Pancreas (tissue), 10 donors: ENCODE measurements at regions not wholly inside any gene's neighbourhood (a gene's known extent, or its start where the extent isn't known, plus 50 kb on each side); places are given as distances from the start of the nearest gene placed in this dataset.

ENCODE experiments used
- ATAC-seq, 4 donors: fragments of 200-7000 bp; cut with Tn5 transposase; one replicate each; pipeline versions ENCODE4 v1.8.0 to v1.9.1; 2020; ENCODE audit warnings: mild to moderate bottlenecking in 4 of 4, moderate library complexity in 4 of 4
- DNase-seq, 6 donors: peaks; one replicate each; pipeline ENCODE4 v3.0.0-alpha.2; 2020
- FAIRE-seq: peaks from 2 replicates; lab custom pipeline; 2012; peaks lifted over from hg19 to GRCh38; lab: Jason Lieb, UNC
- H3K27ac ChIP-seq, 4 donors: fragments of 200-600 bp; sonication (generic); 1 replicate in 3 of 4; 2 replicates in 1 of 4; pipeline versions ENCODE4 v1.5.0 to v1.8.0; 2020
- H3K27me3 ChIP-seq, 4 donors: fragments of 200-600 bp; one replicate each; pipeline ENCODE4 v1.8.0; 2021
- H3K36me3 ChIP-seq, 3 donors: fragments of 200-600 bp; sonication (generic) in 1 of 3; one replicate each; pipeline versions ENCODE4 v1.5.0 to v1.8.0; 2020 to 2021
- H3K4me1 ChIP-seq, 3 donors: fragments of 200-600 bp; one replicate each; pipeline ENCODE4 v1.8.0; 2021
- H3K4me3 ChIP-seq, 4 donors: fragments of 200-600 bp; sonication (generic) in 2 of 4; one replicate each; pipeline versions ENCODE4 v1.5.0 to v1.8.0; 2020 to 2021
- H3K9me3 ChIP-seq, 4 donors: fragments of 200-600 bp; one replicate each; pipeline ENCODE4 v1.8.0; 2021
- CTCF ChIP-seq, 4 donors: fragments of 200-600 bp; sonication (generic) in 3 of 4; IDR thresholded peaks; one replicate each; pipeline versions ENCODE4 v1.5.0 to v1.8.0; 2021; ENCODE audit warnings: antibody characterized with exemption in 4 of 4
- WGBS, 2 donors: extraction: QIAGEN DNeasy Blood & Tissue Kit; methylation state at CpG; one replicate each; pipeline ENCODE4 v1.1.7; 2013; 5-methylcytosine and 5-hydroxymethylcytosine counted together
- intact Hi-C, 3 donors: fragments of 100-400 bp; cut with DNase I; formaldehyde crosslinking; loops; one replicate each; pipeline versions ENCODE4 v1.11.1 to v1.14.2; 2022
- donor health status: healthy with polysubstance abuse.
- donor health status: DM: no; HTN: no; CAD: no; lungs with moderate emphysema.
- donor health status: DM: no; HTN: no; CAD: no.
- donor health status: control.
- donor health status: control.
- donor health status: Bipolar disorder and iron deficiency.
- donor health status: DM: yes; HTN: yes; CAD: no.
- donor health status: DM: no; HTN: no; CAD: no.
- donor health status: DM: no; HTN: no; CAD: no.
- donor health status: DM: yes; HTN: yes; CAD: no.

DNA sequence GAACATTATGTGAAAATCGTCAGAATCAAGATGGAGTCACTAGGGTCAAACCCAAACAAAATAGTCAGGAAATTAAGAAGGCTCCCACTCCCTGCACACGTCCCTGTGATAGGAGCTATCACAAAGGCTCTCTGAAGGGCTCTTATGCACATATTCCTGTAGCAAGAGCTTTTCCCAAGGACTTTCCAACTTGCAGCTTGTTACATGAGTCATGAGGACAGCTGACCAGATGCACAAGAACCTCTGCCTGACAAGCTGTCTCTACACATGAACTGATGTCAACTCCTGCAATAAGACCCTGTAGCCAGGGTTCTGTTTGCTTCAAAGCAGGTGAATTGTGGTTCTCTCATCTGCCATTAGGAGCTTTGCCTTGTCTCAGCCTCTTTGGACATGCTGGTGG lies 122.4 kb downstream of the OLFM1 start:
- ATAC-seq (no peak), DNase-seq (no peak), FAIRE-seq (no peak)
- TF ChIP-seq CTCF (IDR thresholded peaks at IDR 0.05), result no peak
- Histone ChIP-seq H3K9me3 (no peaks in the 10 kb centered on the region), H3K27me3 (no peaks in the 10 kb centered on the region), H3K4me3 (no peak overlapping the region), H3K36me3 (no peaks in the 10 kb centered on the region), H3K27ac (no peak overlapping the region), H3K4me1 (no peaks in the 10 kb centered on the region)
- intact Hi-C loops, result no loop called here
- WGBS, 2 donors, result 50 to 63% methylated on average over 2 of the region's 2 CpGs

- no peaks in the 10 kb centered on the region for H3K27me3 ChIP-seq
- H3K36me3 ChIP-seq, result no peaks in the 10 kb centered on the region
- peak in 3 of 6 donors; percentile 7 to 41 (median 27) for DNase-seq
- ATAC-seq, result no peak
- no peak for FAIRE-seq
- H3K4me1 ChIP-seq, result peaks cover 5 to 9% (median 7%) of the 10 kb centered on the region in 3 donors
- H3K9me3 ChIP-seq, result no peaks in the 10 kb centered on the region
- no peak for TF ChIP-seq CTCF (IDR thresholded peaks at IDR 0.05)
- 80 to 89% methylated on average over 7 of the region's 7 CpGs for WGBS, 2 donors
- no peak overlapping the region for H3K4me3 ChIP-seq
- no peak overlapping the region for H3K27ac ChIP-seq
- intact Hi-C loops, result no loop called here
Measured at GRCh38 chr9:135210676-135211523, 123.4 kb downstream of the OLFM1 start.

- H3K27ac ChIP-seq, result no peak overlapping the region
- peaks cover 9 to 15% (median 13%) of the 10 kb centered on the region in 3 donors for H3K4me1 ChIP-seq
- no peaks in the 10 kb centered on the region for H3K27me3 ChIP-seq
- DNase-seq (peak in 2 of 6 donors; percentile 3 to 28), ATAC-seq (no peak), FAIRE-seq (no peak)
- no peak overlapping the region for H3K4me3 ChIP-seq
- no peaks in the 10 kb centered on the region for H3K36me3 ChIP-seq
- intact Hi-C loops, result no loop called here
- no peak for TF ChIP-seq CTCF (IDR thresholded peaks at IDR 0.05)
- no peaks in the 10 kb centered on the region for H3K9me3 ChIP-seq
- WGBS, 2 donors, result 92% methylated on average over 3 of the region's 3 CpGs
Measured at GRCh38 chr9:135211524-135211890, 124.0 kb downstream of the OLFM1 start.

DNA sequence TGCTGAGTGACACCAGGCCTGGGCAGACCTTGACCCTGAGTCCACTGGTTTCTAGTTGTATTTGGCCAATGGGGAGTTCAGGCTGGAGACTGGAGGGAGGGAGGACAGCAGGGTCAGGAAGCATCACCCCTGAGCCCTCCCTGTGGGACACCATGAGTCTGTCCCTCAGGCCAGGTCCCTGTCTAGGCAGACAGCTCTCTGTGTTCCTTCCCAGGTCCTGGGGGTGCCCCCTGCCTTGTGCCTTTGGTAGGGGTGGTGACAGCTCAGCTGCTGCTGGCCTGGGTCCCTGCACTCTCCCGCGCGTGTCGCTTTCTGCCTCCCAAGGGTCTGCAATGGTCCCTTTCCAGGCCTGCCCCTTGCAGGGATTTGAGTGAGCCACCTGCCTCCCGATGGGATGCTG lies 125.5 kb downstream of the OLFM1 start:
- no peaks in the 10 kb centered on the region for H3K36me3 ChIP-seq
- TF ChIP-seq CTCF (IDR thresholded peaks at IDR 0.05), result no peak
- no peak overlapping the region for H3K4me3 ChIP-seq
- H3K27ac ChIP-seq, result no peak overlapping the region
- FAIRE-seq (no peak), DNase-seq (peak in 4 of 6 donors; percentile 15 to 47 (median 30)), ATAC-seq (no peak)
- WGBS, 2 donors, result 93 to 96% methylated on average over 5 of the region's 5 CpGs
- no peaks in the 10 kb centered on the region for H3K9me3 ChIP-seq
- H3K4me1 ChIP-seq, result peaks cover 16 to 25% (median 20%) of the 10 kb centered on the region in 3 donors
- H3K27me3 ChIP-seq, result no peaks in the 10 kb centered on the region
- intact Hi-C loops, result no loop called here

DNA sequence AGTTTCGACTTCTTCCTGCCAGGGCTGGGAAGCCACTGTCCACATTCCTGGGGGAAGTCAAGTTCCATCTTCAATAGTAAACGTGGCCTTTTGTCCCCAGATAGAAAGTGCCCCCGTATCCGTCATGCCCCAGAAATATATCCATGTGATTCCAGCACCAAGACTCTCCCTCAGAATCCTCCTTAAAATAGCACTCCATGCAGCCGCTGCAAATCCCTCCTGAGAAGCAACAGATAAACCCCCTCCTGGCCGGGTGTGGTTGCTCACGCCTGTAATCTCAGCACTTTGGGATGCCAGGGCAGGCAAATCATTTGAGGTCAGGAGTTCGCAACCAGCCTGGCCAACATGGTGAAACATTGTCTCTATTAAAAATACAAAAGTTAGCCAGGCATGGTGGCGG lies 126.1 kb downstream of the OLFM1 start:
- 90 to 92% methylated on average over 9 of the region's 9 CpGs for WGBS, 2 donors
- FAIRE-seq (no peak), DNase-seq (peak in 2 of 6 donors; percentile 5 to 8), ATAC-seq (no peak)
- Histone ChIP-seq H3K4me1 (peaks cover 16 to 26% (median 20%) of the 10 kb centered on the region in 3 donors), H3K27ac (no peak overlapping the region), H3K9me3 (no peaks in the 10 kb centered on the region), H3K4me3 (no peak overlapping the region), H3K36me3 (no peaks in the 10 kb centered on the region), H3K27me3 (no peaks in the 10 kb centered on the region)
- intact Hi-C loops, result no loop called here
- TF ChIP-seq CTCF (IDR thresholded peaks at IDR 0.05), result no peak
